ENCODE measurements at regions not wholly inside any gene's neighbourhood (a gene's known extent, or its start where the extent isn't known, plus 50 kb on each side); places are given as distances from the start of the nearest gene placed in this dataset.
"Not testable (repeated sequence)": the region's sequence is repeated elsewhere in the genome, so short reads cannot be mapped to it uniquely, and the experiment has no call there.

DNA sequence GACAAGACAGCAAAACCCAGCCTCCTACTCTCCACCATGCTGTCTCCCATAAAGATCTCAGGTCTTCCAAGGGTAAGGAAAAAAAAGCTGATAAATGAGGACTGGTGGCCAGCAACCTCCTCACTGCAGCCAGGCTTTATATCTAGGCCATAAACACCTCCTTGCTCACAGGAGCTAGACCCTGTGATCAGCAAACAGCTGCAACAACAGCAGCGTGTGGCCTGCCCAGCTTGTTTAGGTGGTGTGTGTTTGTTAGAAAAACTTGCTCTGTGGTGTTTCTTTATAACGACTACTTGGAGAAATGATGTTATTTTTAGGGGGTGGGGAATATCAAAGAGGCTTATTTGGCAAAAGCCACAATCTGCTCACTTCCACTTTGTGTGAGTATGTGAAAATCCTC, 880.9 kb upstream of the AMELY start:
- no peaks in the 10 kb centered on the region for H3K36me3 ChIP-seq (ENCODE audit: insufficient read depth, low read length)
- no peak overlapping the region for H2AFZ ChIP-seq (ENCODE audit: low read length, unreplicated experiment)
- no peaks in the 10 kb centered on the region for H3K79me2 ChIP-seq (ENCODE audit: control insufficient read depth, insufficient read depth, low read length, unreplicated experiment)
- no peaks in the 10 kb centered on the region for H3K27me3 ChIP-seq (ENCODE audit: insufficient read depth, low read length)
- no peak overlapping the region for H3K27ac ChIP-seq (ENCODE audit: low read depth, low read length)
- H3K4me3 ChIP-seq (ENCODE audit: low read depth, low read length) = no peak overlapping the region
- H3K4me1 ChIP-seq (ENCODE audit: control insufficient read depth, insufficient read depth, low read length, unreplicated experiment) = peaks cover 14% of the 10 kb centered on the region

DNA sequence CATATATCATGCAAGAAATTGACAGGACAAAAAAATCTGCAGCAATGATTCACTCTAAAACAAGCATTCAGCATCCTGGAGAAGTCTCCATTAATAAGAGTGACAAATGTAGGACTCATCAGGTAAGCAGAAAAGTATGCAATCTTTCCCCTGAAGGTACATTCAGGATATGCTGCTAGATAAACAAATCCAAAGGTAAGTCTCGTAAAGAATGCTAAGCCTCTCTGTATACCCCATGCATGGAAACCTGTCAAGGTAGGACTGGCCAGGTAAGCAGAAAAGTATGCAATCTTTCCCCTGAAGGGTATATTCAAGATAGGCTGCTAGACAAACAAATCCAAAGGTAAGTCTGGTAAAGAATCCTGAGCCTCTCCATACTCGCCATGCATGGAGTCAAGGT, 869.9 kb upstream of the AMELY start:
- no peak overlapping the region for H2AFZ ChIP-seq (ENCODE audit: low read length, unreplicated experiment)
- no peaks in the 10 kb centered on the region for H3K27me3 ChIP-seq (ENCODE audit: insufficient read depth, low read length)
- no peak overlapping the region for H3K27ac ChIP-seq (ENCODE audit: low read depth, low read length)
- no peaks in the 10 kb centered on the region for H3K79me2 ChIP-seq (ENCODE audit: control insufficient read depth, insufficient read depth, low read length, unreplicated experiment)
- H3K4me1 ChIP-seq (ENCODE audit: control insufficient read depth, insufficient read depth, low read length, unreplicated experiment) = no peaks in the 10 kb centered on the region
- no peaks in the 10 kb centered on the region for H3K36me3 ChIP-seq (ENCODE audit: insufficient read depth, low read length)
- H3K4me3 ChIP-seq (ENCODE audit: low read depth, low read length) = no peak overlapping the region

DNA sequence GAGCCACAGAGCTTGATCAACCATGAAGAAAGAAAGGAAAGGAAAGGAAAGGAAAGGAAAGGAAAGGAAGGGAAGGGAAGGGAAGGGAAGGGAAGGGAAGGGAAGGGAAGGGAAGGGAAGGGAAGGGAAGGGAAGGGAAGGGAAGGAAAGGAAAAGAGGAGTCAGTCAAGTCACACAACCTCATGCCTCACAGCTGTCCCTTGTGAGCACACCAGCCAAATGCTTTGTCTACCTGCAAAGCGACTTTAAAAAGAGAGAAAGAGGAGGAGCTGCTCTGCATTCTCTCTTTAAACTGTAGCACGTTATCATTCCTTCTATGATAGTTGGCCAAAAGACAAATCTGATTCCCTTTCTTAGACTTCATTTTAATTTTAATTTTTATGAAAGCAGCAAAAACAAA, 863.9 kb upstream of the AMELY start:
- not testable (repeated sequence) for H3K27ac ChIP-seq (ENCODE audit: low read depth, low read length); H3K79me2 ChIP-seq (ENCODE audit: control insufficient read depth, insufficient read depth, low read length, unreplicated experiment); H3K36me3 ChIP-seq (ENCODE audit: insufficient read depth, low read length); H3K27me3 ChIP-seq (ENCODE audit: insufficient read depth, low read length); H3K4me3 ChIP-seq (ENCODE audit: low read depth, low read length); H2AFZ ChIP-seq (ENCODE audit: low read length, unreplicated experiment); H3K4me1 ChIP-seq (ENCODE audit: control insufficient read depth, insufficient read depth, low read length, unreplicated experiment)

DNA sequence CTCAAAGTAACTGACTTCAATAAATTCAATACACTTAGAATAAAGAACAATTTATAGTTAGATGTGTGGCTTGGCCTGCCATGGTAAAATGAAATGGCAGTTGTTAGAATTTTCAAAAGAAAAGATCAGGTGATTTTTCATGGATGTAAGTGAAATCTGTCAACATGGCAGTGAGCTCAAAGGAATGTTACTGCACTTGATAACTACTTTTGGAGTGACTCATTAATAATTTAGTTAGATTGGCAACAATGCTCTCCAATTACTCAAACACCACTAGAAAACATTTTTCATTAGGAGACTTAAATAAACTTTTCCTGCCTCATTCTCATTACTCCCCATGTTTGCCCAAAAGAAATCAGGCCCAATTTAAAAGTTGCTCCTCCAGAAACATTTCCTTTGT, 860.2 kb upstream of the AMELY start:
- H3K36me3 ChIP-seq (ENCODE audit: insufficient read depth, low read length) = no peaks in the 10 kb centered on the region
- H3K4me1 ChIP-seq (ENCODE audit: control insufficient read depth, insufficient read depth, low read length, unreplicated experiment) = peaks cover 3% of the 10 kb centered on the region
- no peak overlapping the region for H2AFZ ChIP-seq (ENCODE audit: low read length, unreplicated experiment)
- H3K27me3 ChIP-seq (ENCODE audit: insufficient read depth, low read length) = no peaks in the 10 kb centered on the region
- no peaks in the 10 kb centered on the region for H3K79me2 ChIP-seq (ENCODE audit: control insufficient read depth, insufficient read depth, low read length, unreplicated experiment)
- no peak overlapping the region for H3K4me3 ChIP-seq (ENCODE audit: low read depth, low read length)
- H3K27ac ChIP-seq (ENCODE audit: low read depth, low read length) = no peak overlapping the region

DNA sequence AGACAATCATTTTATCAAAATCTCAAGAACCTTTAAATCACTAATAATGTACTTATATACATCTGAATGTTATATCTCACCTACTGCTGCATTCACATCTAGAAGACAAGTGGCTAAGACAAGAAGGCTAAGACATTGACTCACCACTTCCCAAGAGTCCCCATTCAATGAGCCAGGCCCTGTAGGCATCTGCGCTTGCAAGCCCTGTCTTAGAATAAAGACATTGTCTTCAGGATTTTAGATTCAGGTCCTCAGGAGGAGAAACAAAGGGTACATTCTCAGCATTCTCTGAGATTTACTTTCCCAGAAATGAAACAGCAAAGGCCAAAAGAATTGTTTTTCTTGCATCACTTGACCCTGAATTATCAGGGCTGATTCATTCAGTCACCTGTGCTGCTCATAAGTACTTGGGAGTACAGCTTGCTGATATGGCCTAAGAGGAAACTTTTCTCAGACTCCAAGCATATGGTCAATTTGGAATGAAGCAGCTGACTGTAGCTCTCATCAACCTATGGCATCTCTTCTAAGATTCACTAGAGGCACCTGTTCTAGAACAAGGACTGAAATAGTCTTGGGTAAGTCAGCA, 858.3 kb upstream of the AMELY start:
- H3K27ac ChIP-seq (ENCODE audit: low read depth, low read length) = no peak overlapping the region

DNA sequence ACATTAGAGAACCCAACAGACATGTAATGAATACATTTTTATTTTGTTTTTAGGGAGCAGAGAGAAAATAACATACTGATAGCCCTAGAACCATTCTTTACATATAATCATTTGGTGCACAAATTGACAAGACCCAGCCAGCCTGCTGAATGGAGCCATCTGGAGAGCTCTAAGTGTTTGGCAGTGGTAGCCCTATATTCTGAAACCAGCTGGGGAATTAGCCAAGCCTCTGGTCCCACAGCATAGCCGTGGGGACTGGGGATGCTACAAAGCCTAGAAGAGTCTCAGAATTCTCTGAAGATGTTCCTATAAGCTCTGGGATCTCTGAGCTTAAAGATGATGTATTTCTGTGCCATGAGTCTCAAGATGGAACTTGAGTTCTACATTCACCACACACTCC, 857.3 kb upstream of the AMELY start:
- peaks cover 3% of the 10 kb centered on the region for H3K4me1 ChIP-seq (ENCODE audit: control insufficient read depth, insufficient read depth, low read length, unreplicated experiment)
- no peaks in the 10 kb centered on the region for H3K79me2 ChIP-seq (ENCODE audit: control insufficient read depth, insufficient read depth, low read length, unreplicated experiment)
- no peak overlapping the region for H2AFZ ChIP-seq (ENCODE audit: low read length, unreplicated experiment)
- no peaks in the 10 kb centered on the region for H3K27me3 ChIP-seq (ENCODE audit: insufficient read depth, low read length)
- no peaks in the 10 kb centered on the region for H3K36me3 ChIP-seq (ENCODE audit: insufficient read depth, low read length)
- H3K4me3 ChIP-seq (ENCODE audit: low read depth, low read length) = no peak overlapping the region
- H3K27ac ChIP-seq (ENCODE audit: low read depth, low read length) = no peak overlapping the region

More for the DNA sequence above, 858.3 kb upstream of the AMELY start:
- H2AFZ ChIP-seq (ENCODE audit: low read length, unreplicated experiment) = no peak overlapping the region
- H3K27me3 ChIP-seq (ENCODE audit: insufficient read depth, low read length) = no peaks in the 10 kb centered on the region
- H3K79me2 ChIP-seq (ENCODE audit: control insufficient read depth, insufficient read depth, low read length, unreplicated experiment) = no peaks in the 10 kb centered on the region
- H3K4me1 ChIP-seq (ENCODE audit: control insufficient read depth, insufficient read depth, low read length, unreplicated experiment) = peaks cover 3% of the 10 kb centered on the region
- H3K36me3 ChIP-seq (ENCODE audit: insufficient read depth, low read length) = no peaks in the 10 kb centered on the region
- H3K4me3 ChIP-seq (ENCODE audit: low read depth, low read length) = no peak overlapping the region

DNA sequence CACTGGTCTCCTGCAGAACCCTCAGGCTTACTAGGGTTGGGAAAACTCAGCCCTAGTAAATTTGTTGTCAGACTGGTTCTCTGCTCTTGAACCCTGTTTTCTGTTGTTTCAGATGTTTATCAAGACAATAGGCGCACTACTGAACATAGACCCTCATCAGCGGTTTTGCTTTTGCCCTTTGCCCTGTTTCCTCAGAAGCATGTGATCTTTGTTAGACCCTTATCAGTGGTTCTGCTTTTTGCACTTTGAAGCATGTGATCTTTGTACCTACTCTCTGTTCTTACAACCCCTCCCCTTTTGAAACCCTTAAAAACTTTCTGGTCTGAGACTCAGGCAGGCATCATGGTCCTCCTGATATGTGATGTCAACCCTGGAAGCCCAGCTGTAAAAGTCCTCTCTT, 842.2 kb upstream of the AMELY start:
- Histone ChIP-seq H3K4me3 (ENCODE audit: low read depth, low read length) (no peak overlapping the region), H3K79me2 (ENCODE audit: control insufficient read depth, insufficient read depth, low read length, unreplicated experiment) (no peaks in the 10 kb centered on the region), H3K27me3 (ENCODE audit: insufficient read depth, low read length) (no peaks in the 10 kb centered on the region), H3K4me1 (ENCODE audit: control insufficient read depth, insufficient read depth, low read length, unreplicated experiment) (no peaks in the 10 kb centered on the region), H3K27ac (ENCODE audit: low read depth, low read length) (no peak overlapping the region), H3K36me3 (ENCODE audit: insufficient read depth, low read length) (no peaks in the 10 kb centered on the region), H2AFZ (ENCODE audit: low read length, unreplicated experiment) (no peak overlapping the region)

DNA sequence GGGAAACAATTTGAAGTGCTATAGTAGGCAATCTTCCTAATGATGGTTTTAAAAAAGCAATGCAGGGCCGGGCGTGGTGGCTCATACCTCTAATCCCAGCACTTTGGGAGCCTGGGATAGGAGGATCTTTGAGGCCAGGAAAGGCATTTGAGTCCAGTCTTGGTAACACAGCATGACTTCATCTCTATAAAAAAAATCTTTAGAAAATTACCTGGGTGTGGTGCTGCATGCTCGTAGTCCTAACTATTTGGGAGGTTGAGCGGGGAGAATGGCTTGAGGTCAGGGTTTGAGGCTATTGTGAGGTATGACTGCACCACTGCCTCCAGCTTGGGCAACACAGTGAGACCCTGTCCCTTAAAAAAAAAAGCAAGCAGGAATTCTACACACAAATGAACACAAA, 835.2 kb upstream of the AMELY start:
- no peaks in the 10 kb centered on the region for H3K79me2 ChIP-seq (ENCODE audit: control insufficient read depth, insufficient read depth, low read length, unreplicated experiment)
- no peaks in the 10 kb centered on the region for H3K27me3 ChIP-seq (ENCODE audit: insufficient read depth, low read length)
- no peaks in the 10 kb centered on the region for H3K36me3 ChIP-seq (ENCODE audit: insufficient read depth, low read length)
- no peaks in the 10 kb centered on the region for H3K4me1 ChIP-seq (ENCODE audit: control insufficient read depth, insufficient read depth, low read length, unreplicated experiment)
- H3K27ac ChIP-seq (ENCODE audit: low read depth, low read length) = no peak overlapping the region
- H3K4me3 ChIP-seq (ENCODE audit: low read depth, low read length) = no peak overlapping the region
- no peak overlapping the region for H2AFZ ChIP-seq (ENCODE audit: low read length, unreplicated experiment)

DNA sequence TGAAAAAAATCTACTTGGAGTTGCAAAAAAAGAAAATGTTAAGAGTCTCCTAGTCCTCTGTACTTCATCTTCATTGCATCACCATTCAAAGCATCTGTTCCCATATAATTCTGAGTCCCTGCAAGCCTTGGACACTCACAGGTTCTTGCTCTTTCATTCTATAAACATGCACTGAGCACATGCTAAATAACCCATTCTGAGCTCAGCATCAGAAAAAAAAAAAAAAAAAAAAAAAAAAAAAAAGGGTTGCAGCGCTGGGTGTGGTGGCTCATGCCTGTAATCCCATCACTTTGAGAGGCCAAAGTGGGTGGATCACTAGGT, 834.0 kb upstream of the AMELY start:
- no peak overlapping the region for H3K27ac ChIP-seq (ENCODE audit: low read depth, low read length)

DNA sequence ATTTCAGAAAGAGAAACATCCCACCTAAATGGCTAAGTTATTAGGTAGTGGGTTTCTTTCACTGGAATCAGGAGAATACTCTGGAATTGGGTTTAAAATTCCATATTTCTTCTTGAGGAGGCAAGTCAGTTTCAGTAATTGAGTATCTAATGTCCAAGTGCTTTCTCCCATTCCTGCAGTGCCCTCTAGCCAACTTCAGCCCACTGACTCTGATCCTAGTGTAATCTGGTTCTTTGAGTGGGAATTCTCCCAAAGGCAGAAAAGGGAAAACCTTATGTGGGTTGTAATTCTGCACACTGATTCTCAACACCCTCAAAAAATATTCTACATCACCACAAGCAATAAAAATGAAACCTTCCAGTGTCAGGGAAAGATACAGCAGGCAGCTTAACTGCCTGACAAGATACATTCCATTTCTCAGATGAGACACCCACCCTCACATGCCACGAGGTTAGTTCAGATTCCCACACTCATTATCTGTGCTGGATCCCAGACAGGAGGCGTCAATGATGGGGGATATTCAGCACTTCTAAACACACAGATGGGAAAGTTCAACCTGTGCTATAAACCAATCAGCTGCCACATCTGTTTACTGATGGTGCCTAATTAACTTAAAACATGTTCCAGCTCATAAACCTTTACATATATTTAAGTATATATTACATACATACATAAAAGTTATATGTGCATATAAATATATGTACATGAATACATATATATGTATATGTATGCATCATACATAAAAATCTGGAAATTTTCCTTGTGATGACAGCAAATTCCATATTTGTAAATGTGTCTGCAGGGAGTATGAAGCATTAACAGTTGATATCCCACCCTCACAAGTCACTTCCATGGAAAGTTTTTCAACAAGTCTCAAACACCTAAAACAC, 833.4 kb upstream of the AMELY start:
- H2AFZ ChIP-seq (ENCODE audit: low read length, unreplicated experiment) = peak overlapping the region; percentile 14
- H3K4me3 ChIP-seq (ENCODE audit: low read depth, low read length) = no peak overlapping the region
- H3K36me3 ChIP-seq (ENCODE audit: insufficient read depth, low read length) = no peaks in the 10 kb centered on the region
- no peaks in the 10 kb centered on the region for H3K79me2 ChIP-seq (ENCODE audit: control insufficient read depth, insufficient read depth, low read length, unreplicated experiment)
- no peaks in the 10 kb centered on the region for H3K4me1 ChIP-seq (ENCODE audit: control insufficient read depth, insufficient read depth, low read length, unreplicated experiment)
- no peak overlapping the region for H3K27ac ChIP-seq (ENCODE audit: low read depth, low read length)
- no peaks in the 10 kb centered on the region for H3K27me3 ChIP-seq (ENCODE audit: insufficient read depth, low read length)

More for the DNA sequence above, 834.0 kb upstream of the AMELY start:
- Histone ChIP-seq H3K27me3 (ENCODE audit: insufficient read depth, low read length) (no peaks in the 10 kb centered on the region), H3K4me3 (ENCODE audit: low read depth, low read length) (no peak overlapping the region), H3K79me2 (ENCODE audit: control insufficient read depth, insufficient read depth, low read length, unreplicated experiment) (no peaks in the 10 kb centered on the region), H3K36me3 (ENCODE audit: insufficient read depth, low read length) (no peaks in the 10 kb centered on the region), H2AFZ (ENCODE audit: low read length, unreplicated experiment) (no peak overlapping the region), H3K4me1 (ENCODE audit: control insufficient read depth, insufficient read depth, low read length, unreplicated experiment) (no peaks in the 10 kb centered on the region)

DNA sequence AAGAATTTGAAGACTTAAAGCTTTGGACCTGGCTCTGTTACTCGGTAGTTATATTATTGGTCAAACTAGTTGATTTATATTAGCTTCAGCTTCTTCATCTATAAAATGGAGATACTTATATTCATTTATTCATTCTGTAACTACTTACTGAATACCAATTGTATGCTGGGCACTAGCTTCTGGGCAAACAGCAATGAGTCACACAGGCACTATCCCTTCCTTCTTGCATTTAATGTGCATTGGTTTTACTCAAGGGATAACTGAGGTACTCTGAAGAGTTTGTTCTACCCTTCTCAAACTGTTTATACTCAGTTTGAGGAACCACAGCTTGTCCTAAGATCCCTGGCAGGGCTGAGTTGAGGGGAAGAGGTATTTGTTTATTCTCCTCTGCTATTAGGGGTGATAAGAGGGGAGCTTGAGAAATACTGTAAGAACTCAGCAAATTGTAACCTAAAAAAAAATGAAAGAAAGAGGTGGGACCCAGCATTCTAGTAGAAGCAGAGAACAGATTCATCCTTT, 825.4 kb upstream of the AMELY start:
- no peak overlapping the region for H3K27ac ChIP-seq (ENCODE audit: low read depth, low read length)
- no peaks in the 10 kb centered on the region for H3K79me2 ChIP-seq (ENCODE audit: control insufficient read depth, insufficient read depth, low read length, unreplicated experiment)
- H3K27me3 ChIP-seq (ENCODE audit: insufficient read depth, low read length) = no peaks in the 10 kb centered on the region
- no peaks in the 10 kb centered on the region for H3K4me1 ChIP-seq (ENCODE audit: control insufficient read depth, insufficient read depth, low read length, unreplicated experiment)
- H3K36me3 ChIP-seq (ENCODE audit: insufficient read depth, low read length) = no peaks in the 10 kb centered on the region
- H2AFZ ChIP-seq (ENCODE audit: low read length, unreplicated experiment) = no peak overlapping the region
- H3K4me3 ChIP-seq (ENCODE audit: low read depth, low read length) = no peak overlapping the region
